HG03103 (cell line): ENCODE measurements at regions not wholly inside any gene's neighbourhood (a gene's known extent, or its start where the extent isn't known, plus 50 kb on each side); places are given as distances from the start of the nearest gene placed in this dataset.
"Not testable (repeated sequence)": the region's sequence is repeated elsewhere in the genome, so short reads cannot be mapped to it uniquely, and the experiment has no call there.

Experiments
- ATAC-seq: cut with Tn5 transposase; IDR thresholded peaks from one replicate; pipeline ENCODE4 v1.9.1; 2021; ENCODE audit warnings: low read depth; ENCODE audit not compliant: unreplicated experiment

GRCh38 chr12:127984386-127985055 is 282.4 kb upstream of the TMEM132C start:
- ATAC-seq = no peak

DNA sequence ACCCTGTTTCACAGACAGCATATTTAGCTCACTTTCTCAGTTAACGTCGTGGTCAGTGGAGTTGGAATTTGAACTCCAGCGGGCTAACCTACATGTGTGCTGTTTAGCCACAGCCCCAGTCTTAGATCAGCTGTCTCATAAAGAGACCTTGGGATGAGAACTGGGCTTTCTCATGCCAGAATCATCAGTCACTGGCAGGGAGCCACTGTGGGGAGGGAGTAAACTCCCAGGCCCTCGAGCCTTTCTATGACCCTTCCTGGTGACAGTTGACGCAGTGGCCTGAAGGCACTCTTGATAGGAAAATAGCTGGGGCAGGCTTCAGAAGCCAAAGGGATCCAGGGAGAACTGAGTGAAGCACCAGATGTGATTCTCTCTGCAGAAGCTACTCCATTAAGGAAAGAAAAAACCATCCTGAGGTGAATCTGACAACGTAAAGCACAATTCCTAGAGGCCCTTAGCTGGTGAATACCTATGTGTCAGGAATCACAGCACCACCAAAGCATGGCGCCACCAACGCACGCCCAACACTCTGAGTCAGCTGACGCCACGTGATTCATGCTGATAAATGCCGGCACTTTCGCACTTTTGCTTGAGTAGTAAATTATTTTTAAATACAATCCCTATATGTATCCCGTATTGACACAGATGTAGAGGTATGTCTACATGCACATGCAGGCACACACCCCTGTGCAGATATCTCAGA is 279.6 kb upstream of the TMEM132C start:
- no peak for ATAC-seq

GRCh38 chr12:127991485-127991884 is 275.5 kb upstream of the TMEM132C start:
- no peak for ATAC-seq

GRCh38 chr12:127998988-127999387 is 268.0 kb upstream of the TMEM132C start:
- no peak for ATAC-seq

- ATAC-seq = no peak
Measured at GRCh38 chr12:128004383-128004938, 262.5 kb upstream of the TMEM132C start.

DNA sequence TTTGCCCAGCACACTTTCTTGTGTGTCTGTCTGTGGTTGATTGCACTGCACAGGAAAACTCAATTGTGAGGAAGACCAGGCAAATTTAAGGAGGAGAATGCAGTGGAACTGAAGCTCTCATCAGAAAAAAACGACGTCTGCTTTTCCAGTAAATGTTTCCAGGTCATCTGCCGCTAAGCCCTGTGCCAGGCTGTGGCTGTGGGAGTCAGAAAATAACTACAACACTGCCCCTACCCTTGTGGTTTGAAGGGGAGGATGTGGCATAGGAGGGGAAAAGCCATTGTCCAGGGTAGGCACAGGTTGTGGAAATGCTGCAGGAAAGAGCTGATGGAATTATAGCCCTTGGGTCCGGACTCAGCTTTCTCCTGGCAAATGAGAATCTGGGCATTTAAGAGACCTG is 259.7 kb upstream of the TMEM132C start:
- no peak for ATAC-seq

- ATAC-seq = no peak
Measured at GRCh38 chr12:128008341-128008740, 258.6 kb upstream of the TMEM132C start.

DNA sequence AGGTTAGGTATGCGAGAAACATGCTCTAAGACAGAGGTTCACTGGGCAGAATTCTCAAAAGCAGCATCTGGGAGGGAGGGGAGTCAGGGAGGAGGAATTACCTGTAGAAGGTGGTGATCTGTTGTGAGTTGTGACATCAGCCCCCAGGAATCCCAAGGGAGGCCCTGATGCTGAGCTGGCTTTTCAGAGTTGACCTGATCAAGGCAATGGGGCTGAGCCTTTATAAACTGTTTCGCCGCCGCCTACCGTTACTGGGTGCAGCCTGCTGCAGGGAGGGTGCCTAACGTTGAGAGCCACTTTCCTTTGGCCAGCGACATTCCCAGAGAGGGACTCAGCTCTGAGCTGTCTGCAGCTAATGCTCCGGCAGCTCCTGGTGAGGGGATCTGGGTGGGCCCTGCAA is 257.9 kb upstream of the TMEM132C start:
- ATAC-seq = no peak

GRCh38 chr12:128012110-128012509 is 254.9 kb upstream of the TMEM132C start:
- no peak for ATAC-seq

- ATAC-seq = no peak
Measured at GRCh38 chr12:128015276-128015675, 251.7 kb upstream of the TMEM132C start.

- ATAC-seq = no peak
Measured at GRCh38 chr12:128018067-128018466, 248.9 kb upstream of the TMEM132C start.

- no peak for ATAC-seq
Measured at GRCh38 chr12:128019996-128020544, 246.9 kb upstream of the TMEM132C start.

DNA sequence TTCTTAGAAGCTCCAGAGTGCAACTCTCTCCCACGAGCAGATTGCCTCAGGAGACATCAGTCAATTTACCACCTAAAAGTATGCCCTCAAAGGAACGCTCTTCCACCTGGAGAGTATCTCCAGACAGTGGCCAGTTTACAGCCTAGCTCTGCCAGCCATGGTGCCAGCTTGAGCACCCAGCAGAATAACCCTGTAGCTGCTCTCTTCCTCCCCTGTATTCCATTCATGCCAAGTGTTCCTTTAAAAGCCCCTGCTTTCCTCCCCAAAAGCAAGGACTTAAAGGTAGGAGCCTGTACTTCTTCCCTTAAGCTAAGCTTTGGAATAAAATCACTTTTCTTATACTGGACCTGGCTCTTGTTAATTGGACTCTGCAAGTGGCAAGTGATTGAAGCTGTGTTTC is 245.4 kb upstream of the TMEM132C start:
- no peak for ATAC-seq

- no peak for ATAC-seq
Measured at GRCh38 chr12:128025589-128026245, 241.3 kb upstream of the TMEM132C start.

DNA sequence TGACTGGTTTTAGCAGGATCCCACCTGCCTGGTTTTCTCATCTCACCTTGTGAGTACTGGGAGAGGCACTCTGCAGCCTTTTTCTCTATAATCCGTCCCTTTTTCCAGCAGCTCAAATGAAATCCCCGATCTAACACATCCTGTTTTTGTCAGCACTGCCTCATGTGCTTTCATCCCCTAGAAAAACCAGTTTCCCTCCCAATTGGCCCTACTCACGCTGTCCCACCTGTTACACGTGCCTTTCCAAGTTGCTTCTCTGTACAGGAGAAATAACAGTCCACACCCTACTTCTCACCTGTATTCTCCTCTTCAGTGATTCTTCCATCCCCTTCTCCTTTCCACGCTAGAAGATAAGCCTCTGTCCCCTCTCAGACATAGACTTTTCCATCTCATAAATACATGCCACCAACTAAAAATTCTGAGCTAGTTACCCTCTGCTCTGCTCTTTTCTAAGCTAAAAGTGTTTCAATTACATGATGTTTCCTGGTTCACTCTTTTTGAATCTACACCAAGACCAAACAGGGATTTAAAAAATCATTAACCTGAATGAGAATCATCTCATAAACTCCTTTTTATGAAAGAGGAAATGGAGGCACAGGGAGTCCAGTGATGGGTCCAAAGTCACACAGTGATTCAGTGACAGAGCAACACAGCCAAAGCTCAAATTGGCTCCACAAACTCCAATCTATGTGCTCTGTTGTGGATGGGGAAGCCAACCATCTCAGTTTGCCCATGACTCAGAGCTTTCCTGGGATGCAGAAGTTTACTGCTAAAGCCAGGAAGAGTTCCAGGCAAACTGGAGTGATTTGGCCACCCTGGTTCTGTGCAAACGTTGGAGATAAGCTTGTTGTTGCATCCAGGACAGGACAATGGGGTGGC is 240.0 kb upstream of the TMEM132C start:
- ATAC-seq = no peak

DNA sequence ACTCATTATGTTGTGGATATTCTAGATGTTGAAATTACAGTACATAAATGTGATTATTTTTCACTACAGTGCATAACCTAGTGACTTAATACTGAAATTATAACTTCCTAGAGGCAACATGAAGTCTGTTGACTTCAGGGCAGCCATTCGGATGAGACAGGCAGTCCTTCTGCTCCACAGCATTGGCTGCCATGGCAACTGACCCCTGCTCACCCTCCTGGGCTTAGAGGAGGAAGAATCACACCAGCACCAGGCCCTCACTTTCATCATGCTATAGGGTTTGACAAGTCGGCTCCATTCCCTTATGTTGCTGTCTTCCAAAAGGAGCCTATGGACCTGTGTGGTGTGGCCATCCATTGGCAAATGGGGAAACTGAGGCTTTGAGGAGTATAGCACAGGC is 233.5 kb upstream of the TMEM132C start:
- ATAC-seq = no peak

DNA sequence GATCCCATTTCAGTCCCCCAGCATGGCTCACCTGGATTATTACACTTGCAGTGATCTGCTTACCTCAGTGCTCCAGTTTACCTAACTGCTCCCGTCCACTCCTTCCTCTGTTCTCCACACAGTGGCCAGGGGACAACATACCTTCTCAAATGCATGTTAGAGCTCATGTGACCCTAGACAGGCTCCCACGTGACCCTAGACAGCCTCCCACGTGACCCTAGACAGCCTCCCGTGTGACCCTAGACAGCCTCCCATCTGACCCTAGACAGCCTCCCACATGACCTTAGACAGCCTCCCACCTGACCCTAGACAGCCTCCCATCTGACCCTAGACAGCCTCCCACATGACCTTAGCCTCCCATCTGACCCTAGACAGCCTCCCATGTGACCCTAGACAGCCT is 226.0 kb upstream of the TMEM132C start:
- no peak for ATAC-seq

GRCh38 chr12:128042283-128042682 is 224.7 kb upstream of the TMEM132C start:
- ATAC-seq = not testable (repeated sequence)

DNA sequence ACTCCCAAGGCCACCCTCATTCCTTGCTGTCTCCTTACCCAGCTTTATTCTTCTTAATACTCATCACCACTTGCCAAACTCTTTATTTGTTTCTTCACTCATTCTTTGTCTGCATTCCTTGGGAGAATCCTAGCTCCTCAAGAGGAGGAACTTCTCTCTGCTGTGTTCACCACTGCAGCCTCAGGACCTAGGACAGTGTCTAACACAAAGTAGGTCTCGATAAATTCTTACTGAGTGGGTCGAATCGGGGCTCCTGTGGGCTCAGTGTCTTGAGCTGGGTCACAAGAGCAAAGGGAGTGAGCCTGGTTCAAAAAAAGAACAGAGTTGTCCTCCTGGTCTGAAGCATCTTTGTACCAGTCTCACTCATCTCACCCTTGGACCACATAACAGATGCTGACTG is 224.1 kb upstream of the TMEM132C start:
- ATAC-seq = no peak

- no peak for ATAC-seq
Measured at GRCh38 chr12:128043317-128043716, 223.7 kb upstream of the TMEM132C start.
